NB4 (cell line): ENCODE measurements at regions not wholly inside any gene's neighbourhood (a gene's known extent, or its start where the extent isn't known, plus 50 kb on each side); places are given as distances from the start of the nearest gene placed in this dataset.

Source experiments
- CTCF ChIP-seq: IDR thresholded peaks from one replicate; pipeline ENCODE4 v1.5.1; 2012; ENCODE audit warnings: low read depth, low read length
- POLR2A ChIP-seq: IDR thresholded peaks from 2 replicates; pipeline ENCODE4 v1.6.1; 2011; ENCODE audit warnings: mild to moderate bottlenecking; ENCODE audit not compliant: insufficient read length; ENCODE audit errors: extremely low read depth

GRCh38 chr16:59328961-59329360, 594.8 kb upstream of the GOT2 start:
- TF ChIP-seq CTCF (no peak), POLR2A (no peak)
